Stimulated activated naive CD8-positive, alpha-beta T cell treated with anti-CD3 and anti-CD28 coated beads, Interleukin-15, Interleukin-2, amounts not matched to agents 100 ng/mL and 50 ng/mL, for 24 hours (primary cell): ENCODE measurements at regions not wholly inside any gene's neighbourhood (a gene's known extent, or its start where the extent isn't known, plus 50 kb on each side); places are given as distances from the start of the nearest gene placed in this dataset.
"Not testable (repeated sequence)": the region's sequence is repeated elsewhere in the genome, so short reads cannot be mapped to it uniquely, and the experiment has no call there.

Source experiments
- H3K27ac Mint-ChIP-seq: one replicate; pipeline ENCODE4 v1.8.0; 2021; ENCODE audit warnings: mild to moderate bottlenecking, mixed read lengths
- H3K27me3 Mint-ChIP-seq: one replicate; pipeline ENCODE4 v1.8.0; 2021; ENCODE audit warnings: mixed read lengths
- H3K36me3 Mint-ChIP-seq: one replicate; pipeline ENCODE4 v1.8.0; 2021; ENCODE audit warnings: low read depth, mixed read lengths
- H3K4me1 Mint-ChIP-seq: one replicate; pipeline ENCODE4 v1.8.0; 2021; ENCODE audit warnings: low read depth, mixed read lengths
- H3K4me3 Mint-ChIP-seq: one replicate; pipeline ENCODE4 v1.8.0; 2021; ENCODE audit warnings: mild to moderate bottlenecking, mixed read lengths
- H3K9me3 Mint-ChIP-seq: one replicate; pipeline ENCODE4 v1.8.0; 2021; ENCODE audit warnings: mixed read lengths

GRCh38 chr2:146433116-146433875 lies 1411.5 kb upstream of the ACVR2A start:
- no peaks in the 10 kb centered on the region for H3K36me3 Mint-ChIP-seq
- no peak overlapping the region for H3K27ac Mint-ChIP-seq
- H3K4me3 Mint-ChIP-seq: no peak overlapping the region
- H3K4me1 Mint-ChIP-seq: no peaks in the 10 kb centered on the region
- no peaks in the 10 kb centered on the region for H3K27me3 Mint-ChIP-seq
- peaks cover 6% of the 10 kb centered on the region for H3K9me3 Mint-ChIP-seq

GRCh38 chr2:146429366-146429765 lies 1415.5 kb upstream of the ACVR2A start:
- Mint-ChIP-seq H3K36me3 (no peaks in the 10 kb centered on the region), H3K4me3 (no peak overlapping the region), H3K27me3 (no peaks in the 10 kb centered on the region), H3K27ac (no peak overlapping the region), H3K9me3 (peaks cover 5% of the 10 kb centered on the region), H3K4me1 (no peaks in the 10 kb centered on the region)

- no peak overlapping the region for H3K27ac Mint-ChIP-seq
- no peaks in the 10 kb centered on the region for H3K36me3 Mint-ChIP-seq
- no peak overlapping the region for H3K4me3 Mint-ChIP-seq
- H3K9me3 Mint-ChIP-seq: no peaks in the 10 kb centered on the region
- no peaks in the 10 kb centered on the region for H3K27me3 Mint-ChIP-seq
- no peaks in the 10 kb centered on the region for H3K4me1 Mint-ChIP-seq
Observed at GRCh38 chr2:146417942-146418341, 1426.9 kb upstream of the ACVR2A start.

- no peak overlapping the region for H3K4me3 Mint-ChIP-seq
- H3K27me3 Mint-ChIP-seq: no peaks in the 10 kb centered on the region
- no peaks in the 10 kb centered on the region for H3K36me3 Mint-ChIP-seq
- no peaks in the 10 kb centered on the region for H3K9me3 Mint-ChIP-seq
- no peak overlapping the region for H3K27ac Mint-ChIP-seq
- no peaks in the 10 kb centered on the region for H3K4me1 Mint-ChIP-seq
Observed at GRCh38 chr2:146415291-146415690, 1429.5 kb upstream of the ACVR2A start.

- Mint-ChIP-seq H3K36me3 (no peaks in the 10 kb centered on the region), H3K4me3 (no peak overlapping the region), H3K27ac (no peak overlapping the region), H3K9me3 (no peaks in the 10 kb centered on the region), H3K27me3 (no peaks in the 10 kb centered on the region), H3K4me1 (no peaks in the 10 kb centered on the region)
Observed at GRCh38 chr2:146414456-146414855, 1430.4 kb upstream of the ACVR2A start.

- H3K4me1 Mint-ChIP-seq: no peaks in the 10 kb centered on the region
- H3K27ac Mint-ChIP-seq: no peak overlapping the region
- no peak overlapping the region for H3K4me3 Mint-ChIP-seq
- no peaks in the 10 kb centered on the region for H3K27me3 Mint-ChIP-seq
- no peaks in the 10 kb centered on the region for H3K9me3 Mint-ChIP-seq
- no peaks in the 10 kb centered on the region for H3K36me3 Mint-ChIP-seq
Observed at GRCh38 chr2:146413086-146413610, 1431.7 kb upstream of the ACVR2A start.

GRCh38 chr2:146412625-146413024 lies 1432.2 kb upstream of the ACVR2A start:
- no peak overlapping the region for H3K4me3 Mint-ChIP-seq
- no peaks in the 10 kb centered on the region for H3K27me3 Mint-ChIP-seq
- H3K27ac Mint-ChIP-seq: no peak overlapping the region
- H3K4me1 Mint-ChIP-seq: no peaks in the 10 kb centered on the region
- H3K9me3 Mint-ChIP-seq: no peaks in the 10 kb centered on the region
- H3K36me3 Mint-ChIP-seq: no peaks in the 10 kb centered on the region

GRCh38 chr2:146405402-146406309 lies 1439.2 kb upstream of the ACVR2A start:
- H3K4me3 Mint-ChIP-seq, H3K27me3 Mint-ChIP-seq, H3K27ac Mint-ChIP-seq, H3K4me1 Mint-ChIP-seq, H3K36me3 Mint-ChIP-seq: not testable (repeated sequence)
- H3K9me3 Mint-ChIP-seq: peaks cover 13% of the 10 kb centered on the region

- H3K4me1 Mint-ChIP-seq, H3K4me3 Mint-ChIP-seq, H3K27ac Mint-ChIP-seq, H3K36me3 Mint-ChIP-seq, H3K27me3 Mint-ChIP-seq: not testable (repeated sequence)
- peaks cover 13% of the 10 kb centered on the region for H3K9me3 Mint-ChIP-seq
Observed at GRCh38 chr2:146403546-146404160, 1441.2 kb upstream of the ACVR2A start.

- H3K4me1 Mint-ChIP-seq: no peaks in the 10 kb centered on the region
- H3K9me3 Mint-ChIP-seq: peaks cover 4% of the 10 kb centered on the region
- no peak overlapping the region for H3K4me3 Mint-ChIP-seq
- H3K36me3 Mint-ChIP-seq: no peaks in the 10 kb centered on the region
- H3K27me3 Mint-ChIP-seq: no peaks in the 10 kb centered on the region
- no peak overlapping the region for H3K27ac Mint-ChIP-seq
Observed at GRCh38 chr2:146392631-146393030, 1452.2 kb upstream of the ACVR2A start.

- no peaks in the 10 kb centered on the region for H3K4me1 Mint-ChIP-seq
- H3K27ac Mint-ChIP-seq: no peak overlapping the region
- H3K4me3 Mint-ChIP-seq: no peak overlapping the region
- H3K9me3 Mint-ChIP-seq: peaks cover 4% of the 10 kb centered on the region
- H3K36me3 Mint-ChIP-seq: no peaks in the 10 kb centered on the region
- no peaks in the 10 kb centered on the region for H3K27me3 Mint-ChIP-seq
Observed at GRCh38 chr2:146392186-146392585, 1452.6 kb upstream of the ACVR2A start.

- Mint-ChIP-seq H3K4me1 (no peaks in the 10 kb centered on the region), H3K36me3 (no peaks in the 10 kb centered on the region), H3K27ac (no peak overlapping the region), H3K9me3 (peaks cover 4% of the 10 kb centered on the region), H3K27me3 (no peaks in the 10 kb centered on the region), H3K4me3 (no peak overlapping the region)
Observed at GRCh38 chr2:146388757-146389156, 1456.1 kb upstream of the ACVR2A start.

GRCh38 chr2:146386096-146386495 lies 1458.7 kb upstream of the ACVR2A start:
- Mint-ChIP-seq H3K27ac (no peak overlapping the region), H3K27me3 (no peaks in the 10 kb centered on the region), H3K36me3 (no peaks in the 10 kb centered on the region), H3K9me3 (no peaks in the 10 kb centered on the region), H3K4me3 (no peak overlapping the region), H3K4me1 (no peaks in the 10 kb centered on the region)

- Mint-ChIP-seq H3K9me3 (no peaks in the 10 kb centered on the region), H3K4me1 (no peaks in the 10 kb centered on the region), H3K27ac (no peak overlapping the region), H3K4me3 (no peak overlapping the region), H3K27me3 (no peaks in the 10 kb centered on the region), H3K36me3 (no peaks in the 10 kb centered on the region)
Observed at GRCh38 chr2:146385031-146385430, 1459.8 kb upstream of the ACVR2A start.

GRCh38 chr2:146376511-146377064 lies 1468.2 kb upstream of the ACVR2A start:
- Mint-ChIP-seq H3K4me1 (no peaks in the 10 kb centered on the region), H3K27ac (no peak overlapping the region)

More at GRCh38 chr2:146376511-146377064, 1468.2 kb upstream of the ACVR2A start:
- H3K27me3 Mint-ChIP-seq: no peaks in the 10 kb centered on the region
- H3K9me3 Mint-ChIP-seq: peaks cover 8% of the 10 kb centered on the region
- H3K4me3 Mint-ChIP-seq: no peak overlapping the region
- H3K36me3 Mint-ChIP-seq: no peaks in the 10 kb centered on the region
